H9 (cell line): ENCODE measurements at regions not wholly inside any gene's neighbourhood (a gene's known extent, or its start where the extent isn't known, plus 50 kb on each side); places are given as distances from the start of the nearest gene placed in this dataset.

Source experiments
- DNase-seq: peaks from one replicate; pipeline ENCODE4 v3.0.0-alpha.2; 2017
- H2AFZ ChIP-seq: one replicate; pipeline ENCODE4 v1.6.1; 2013; ENCODE audit warnings: mild to moderate bottlenecking, low read length, control low read depth, moderate library complexity
- H2AK5ac ChIP-seq: 2 replicates; pipeline ENCODE4 v1.6.1; 2013; ENCODE audit warnings: low read length, control low read depth, mixed read lengths; ENCODE audit not compliant: insufficient read length
- H2BK120ac ChIP-seq: one replicate; pipeline ENCODE4 v1.6.1; 2013; ENCODE audit warnings: low read depth, mild to moderate bottlenecking, low read length, control low read depth, inconsistent platforms; ENCODE audit not compliant: poor library complexity, severe bottlenecking
- H2BK12ac ChIP-seq: 2 replicates; pipeline ENCODE4 v1.6.1; 2013; ENCODE audit warnings: low read length, control low read depth, mixed read lengths, low read depth; ENCODE audit not compliant: insufficient read length
- H2BK15ac ChIP-seq: 2 replicates; pipeline ENCODE4 v1.6.1; 2013; ENCODE audit warnings: low read depth, low read length, control low read depth
- H2BK20ac ChIP-seq: one replicate; pipeline ENCODE4 v1.6.1; 2013; ENCODE audit warnings: low read depth, mild to moderate bottlenecking, low read length, control low read depth, inconsistent platforms; ENCODE audit not compliant: poor library complexity, severe bottlenecking
- H2BK5ac ChIP-seq: 2 replicates; pipeline ENCODE4 v1.6.1; 2013; ENCODE audit warnings: low read length, control low read depth, mixed read lengths; ENCODE audit not compliant: insufficient read length
- H3K14ac ChIP-seq: 2 replicates; pipeline ENCODE4 v1.6.1; 2013; ENCODE audit warnings: low read length, control low read depth; ENCODE audit not compliant: insufficient read depth
- H3K18ac ChIP-seq: 2 replicates; pipeline ENCODE4 v1.6.1; 2013; ENCODE audit warnings: low read depth, mild to moderate bottlenecking, mixed read lengths, low read length, control low read depth; ENCODE audit not compliant: insufficient read length
- H3K23ac ChIP-seq: 2 replicates; pipeline ENCODE4 v1.6.1; 2013; ENCODE audit warnings: low read length, control low read depth, mixed read lengths, low read depth; ENCODE audit not compliant: insufficient read length
- H3K23me2 ChIP-seq: 2 replicates; pipeline ENCODE4 v1.6.1; 2013; ENCODE audit warnings: low read depth, mild to moderate bottlenecking, mixed read lengths, low read length, control low read depth; ENCODE audit not compliant: insufficient read length, poor library complexity, severe bottlenecking
- H3K27ac ChIP-seq: 2 replicates; pipeline ENCODE4 v1.5.1; 2013; ENCODE audit warnings: low read length, control low read depth, mixed read lengths, low read depth; ENCODE audit not compliant: insufficient read length
- H3K27me3 ChIP-seq: 2 replicates; pipeline ENCODE4 v1.6.1; 2013; ENCODE audit warnings: low read length, control low read depth, inconsistent platforms; ENCODE audit not compliant: insufficient read depth
- H3K4ac ChIP-seq: 2 replicates; pipeline ENCODE4 v1.6.1; 2013; ENCODE audit warnings: low read depth, mild to moderate bottlenecking, control low read depth, inconsistent platforms, low read length, moderate library complexity
- H3K4me1 ChIP-seq: 2 replicates; pipeline ENCODE4 v1.6.1; 2013; ENCODE audit warnings: low read length, control low read depth, inconsistent platforms; ENCODE audit not compliant: insufficient read depth
- H3K4me2 ChIP-seq: 2 replicates; pipeline ENCODE4 v1.6.1; 2013; ENCODE audit warnings: low read length, control low read depth, mixed read lengths; ENCODE audit not compliant: insufficient read length, insufficient read depth
- H3K56ac ChIP-seq: 2 replicates; pipeline ENCODE4 v1.6.1; 2013; ENCODE audit warnings: low read depth, mild to moderate bottlenecking, mixed read lengths, low read length, control low read depth; ENCODE audit not compliant: insufficient read length
- H3K79me1 ChIP-seq: 2 replicates; pipeline ENCODE4 v1.6.1; 2013; ENCODE audit warnings: low read depth, mild to moderate bottlenecking, moderate library complexity, low read length, control low read depth, inconsistent platforms; ENCODE audit not compliant: insufficient read depth, poor library complexity, severe bottlenecking
- H3K79me2 ChIP-seq: 2 replicates; pipeline ENCODE4 v1.6.1; 2013; ENCODE audit warnings: low read length, control low read depth, inconsistent platforms; ENCODE audit not compliant: insufficient read depth
- H3K9ac ChIP-seq: 2 replicates; pipeline ENCODE4 v1.6.1; 2013; ENCODE audit warnings: low read length, control low read depth, mixed read lengths; ENCODE audit not compliant: insufficient read length; ENCODE audit errors: extremely low read depth
- H3K9me3 ChIP-seq: one replicate; pipeline ENCODE4 v1.6.1; 2013; ENCODE audit warnings: low read depth, low read length, inconsistent platforms; ENCODE audit not compliant: control insufficient read depth
- H3T11ph ChIP-seq: one replicate; pipeline ENCODE4 v1.6.1; 2013; ENCODE audit warnings: mild to moderate bottlenecking, low read length, control low read depth, inconsistent platforms
- H4K20me1 ChIP-seq: one replicate; pipeline ENCODE4 v1.6.1; 2013; ENCODE audit not compliant: control insufficient read depth, insufficient read length, insufficient read depth
- H4K5ac ChIP-seq: 2 replicates; pipeline ENCODE4 v1.6.1; 2013; ENCODE audit warnings: low read depth, mild to moderate bottlenecking, mixed read lengths, low read length, control low read depth; ENCODE audit not compliant: insufficient read length
- H4K8ac ChIP-seq: replicated peaks from 2 replicates; pipeline ENCODE4 v1.6.1; 2013; ENCODE audit warnings: low read length, control low read depth, mixed read lengths, low read depth; ENCODE audit not compliant: insufficient read length
- H4K91ac ChIP-seq: 2 replicates; pipeline ENCODE4 v1.6.1; 2013; ENCODE audit warnings: low read depth, mild to moderate bottlenecking, moderate library complexity, mixed read lengths, low read length, control low read depth; ENCODE audit not compliant: insufficient read length
- H3K27ac Mint-ChIP-seq, 3 experiments: 2 replicates in 2 of 3; 3 replicates in 1 of 3; pipeline ENCODE4 v1.8.0; 2020 to 2021; ENCODE audit warnings: mixed read lengths in 3 of 3, mild to moderate bottlenecking in 1 of 3, moderate library complexity in 1 of 3
- H3K27me3 Mint-ChIP-seq: 2 replicates; pipeline ENCODE4 v1.8.0; 2021; ENCODE audit warnings: low read depth, mild to moderate bottlenecking, moderate library complexity, mixed read lengths
- H3K36me3 Mint-ChIP-seq, 3 experiments: 2 replicates in 2 of 3; 3 replicates in 1 of 3; pipeline ENCODE4 v1.8.0; 2020 to 2021; ENCODE audit warnings: low read depth in 3 of 3, mixed read lengths in 3 of 3; ENCODE audit not compliant: insufficient read depth in 1 of 3
- H3K4me1 Mint-ChIP-seq, 2 experiments: 2 replicates each; pipeline ENCODE4 v1.8.0; 2020; ENCODE audit warnings: mixed read lengths in 2 of 2
- H3K4me3 Mint-ChIP-seq, 2 experiments: 2 replicates in 1 of 2; 3 replicates in 1 of 2; pipeline ENCODE4 v1.8.0; 2020 to 2021; ENCODE audit warnings: mild to moderate bottlenecking in 2 of 2, mixed read lengths in 2 of 2, moderate library complexity in 1 of 2
- H3K9me3 Mint-ChIP-seq, 2 experiments: 2 replicates in 1 of 2; 3 replicates in 1 of 2; pipeline ENCODE4 v1.8.0; 2020; ENCODE audit warnings: mild to moderate bottlenecking in 2 of 2, mixed read lengths in 2 of 2, moderate library complexity in 1 of 2
- WGBS: extraction: QIAGEN DNeasy Blood & Tissue Kit; methylation state at CpG from one replicate; pipeline ENCODE4 v1.1.7; 2013; ENCODE audit warnings: missing lambda C conversion rate, low lambda C conversion rate, mixed read lengths; ENCODE audit not compliant: insufficient read length; ENCODE audit errors: extremely low coverage; 5-methylcytosine and 5-hydroxymethylcytosine counted together
- TF ChIP-seq, protein P1 (sequence below): fragments of 200-600 bp; sonication (generic); conservative IDR thresholded peaks from 3 replicates; pipeline ENCODE4 v1.8.0; 2021; ENCODE audit warnings: antibody characterized with exemption, mild to moderate bottlenecking

DNA sequence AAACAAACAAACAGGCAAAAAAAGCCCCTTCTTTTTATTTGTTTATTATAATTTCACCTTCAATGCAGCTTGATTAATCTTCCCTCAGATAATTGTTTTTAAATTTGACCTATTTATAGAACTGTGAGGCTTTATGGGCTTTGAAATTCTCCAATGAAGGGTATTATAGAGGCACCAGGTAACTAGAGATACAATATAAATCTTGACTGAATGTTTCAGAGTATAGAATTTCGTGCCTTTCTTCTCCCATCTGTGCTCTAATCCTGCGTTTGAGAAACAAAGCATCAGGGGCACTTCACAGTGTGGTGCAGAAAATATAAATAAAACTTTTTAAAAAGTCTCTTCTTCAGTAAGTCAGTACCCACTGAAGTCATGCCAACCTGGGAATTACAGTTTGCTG lies 120.9 kb downstream of the ANKRD50 start:
- no peaks in the 10 kb centered on the region for H3K4me1 ChIP-seq
- H3K4ac ChIP-seq = no peak overlapping the region
- TF ChIP-seq, protein P1, sequence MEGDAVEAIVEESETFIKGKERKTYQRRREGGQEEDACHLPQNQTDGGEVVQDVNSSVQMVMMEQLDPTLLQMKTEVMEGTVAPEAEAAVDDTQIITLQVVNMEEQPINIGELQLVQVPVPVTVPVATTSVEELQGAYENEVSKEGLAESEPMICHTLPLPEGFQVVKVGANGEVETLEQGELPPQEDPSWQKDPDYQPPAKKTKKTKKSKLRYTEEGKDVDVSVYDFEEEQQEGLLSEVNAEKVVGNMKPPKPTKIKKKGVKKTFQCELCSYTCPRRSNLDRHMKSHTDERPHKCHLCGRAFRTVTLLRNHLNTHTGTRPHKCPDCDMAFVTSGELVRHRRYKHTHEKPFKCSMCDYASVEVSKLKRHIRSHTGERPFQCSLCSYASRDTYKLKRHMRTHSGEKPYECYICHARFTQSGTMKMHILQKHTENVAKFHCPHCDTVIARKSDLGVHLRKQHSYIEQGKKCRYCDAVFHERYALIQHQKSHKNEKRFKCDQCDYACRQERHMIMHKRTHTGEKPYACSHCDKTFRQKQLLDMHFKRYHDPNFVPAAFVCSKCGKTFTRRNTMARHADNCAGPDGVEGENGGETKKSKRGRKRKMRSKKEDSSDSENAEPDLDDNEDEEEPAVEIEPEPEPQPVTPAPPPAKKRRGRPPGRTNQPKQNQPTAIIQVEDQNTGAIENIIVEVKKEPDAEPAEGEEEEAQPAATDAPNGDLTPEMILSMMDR = no peak
- H3K4me2 ChIP-seq = no peak overlapping the region
- H3K23ac ChIP-seq = no peak overlapping the region
- H4K8ac ChIP-seq = no peak overlapping the region
- Mint-ChIP-seq H3K4me1 (peaks cover 17 to 20% of the 10 kb centered on the region in 2 experiments), H3K4me3 (no peak overlapping the region), H3K27me3 (no peaks in the 10 kb centered on the region), H3K36me3 (peaks cover 9 to 29% (median 13%) of the 10 kb centered on the region in 3 experiments; a peak in 6 of 7 replicates), H3K9me3 (peaks cover 14 to 15% of the 10 kb centered on the region in 2 experiments; a peak in 4 of 5 replicates), H3K27ac (0 out of 7 replicates have a peak overlapping the region, but pooled peaks of 1 of the 3 experiments have one; percentile 67)
- H4K5ac ChIP-seq = no peak overlapping the region
- no peaks in the 10 kb centered on the region for H3K79me1 ChIP-seq
- H2BK5ac ChIP-seq = no peak overlapping the region
- no CpG with 5 or more reads among the region's 2 CpGs for WGBS
- H2BK12ac ChIP-seq = no peak overlapping the region
- no peak overlapping the region for H3K56ac ChIP-seq
- H3K9ac ChIP-seq = no peak overlapping the region
- H2BK120ac ChIP-seq = no peak overlapping the region
- H3K27ac ChIP-seq = no peak overlapping the region
- no peak overlapping the region for H4K91ac ChIP-seq
- no peak overlapping the region for H3K14ac ChIP-seq
- DNase-seq = no peak
- no peaks in the 10 kb centered on the region for H4K20me1 ChIP-seq
- H2AK5ac ChIP-seq = no peak overlapping the region
- no peaks in the 10 kb centered on the region for H3K23me2 ChIP-seq
- no peaks in the 10 kb centered on the region for H3K27me3 ChIP-seq
- H2BK15ac ChIP-seq = no peak overlapping the region
- H3K79me2 ChIP-seq = no peaks in the 10 kb centered on the region
- no peaks in the 10 kb centered on the region for H3K9me3 ChIP-seq
- H3T11ph ChIP-seq = no peak overlapping the region
- no peak overlapping the region for H3K18ac ChIP-seq
- no peak overlapping the region for H2BK20ac ChIP-seq
- H2AFZ ChIP-seq = no peak overlapping the region
